ENCODE measurements at regions not wholly inside any gene's neighbourhood (a gene's known extent, or its start where the extent isn't known, plus 50 kb on each side); places are given as distances from the start of the nearest gene placed in this dataset.

DNA sequence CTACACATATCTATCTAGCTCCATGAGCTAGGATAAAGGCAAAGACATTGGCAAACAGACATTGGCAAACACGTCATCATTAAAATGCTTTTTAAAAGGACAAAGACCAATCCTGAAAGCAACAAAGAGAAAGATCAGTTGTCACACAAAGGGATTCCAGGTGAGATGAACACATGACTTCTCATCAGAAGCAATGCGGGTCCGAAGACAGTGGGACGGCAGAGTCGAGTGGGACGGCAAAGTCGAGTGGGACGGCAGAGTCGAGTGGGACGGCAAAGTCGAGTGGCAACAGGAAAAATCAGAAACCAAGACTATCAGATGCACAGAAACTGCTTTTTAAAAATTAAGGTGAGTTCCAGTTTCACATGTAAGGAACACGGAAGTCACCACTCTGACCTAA lies 609.5 kb downstream of the BRD1 start (continued):
- TF ChIP-seq, protein P1, sequence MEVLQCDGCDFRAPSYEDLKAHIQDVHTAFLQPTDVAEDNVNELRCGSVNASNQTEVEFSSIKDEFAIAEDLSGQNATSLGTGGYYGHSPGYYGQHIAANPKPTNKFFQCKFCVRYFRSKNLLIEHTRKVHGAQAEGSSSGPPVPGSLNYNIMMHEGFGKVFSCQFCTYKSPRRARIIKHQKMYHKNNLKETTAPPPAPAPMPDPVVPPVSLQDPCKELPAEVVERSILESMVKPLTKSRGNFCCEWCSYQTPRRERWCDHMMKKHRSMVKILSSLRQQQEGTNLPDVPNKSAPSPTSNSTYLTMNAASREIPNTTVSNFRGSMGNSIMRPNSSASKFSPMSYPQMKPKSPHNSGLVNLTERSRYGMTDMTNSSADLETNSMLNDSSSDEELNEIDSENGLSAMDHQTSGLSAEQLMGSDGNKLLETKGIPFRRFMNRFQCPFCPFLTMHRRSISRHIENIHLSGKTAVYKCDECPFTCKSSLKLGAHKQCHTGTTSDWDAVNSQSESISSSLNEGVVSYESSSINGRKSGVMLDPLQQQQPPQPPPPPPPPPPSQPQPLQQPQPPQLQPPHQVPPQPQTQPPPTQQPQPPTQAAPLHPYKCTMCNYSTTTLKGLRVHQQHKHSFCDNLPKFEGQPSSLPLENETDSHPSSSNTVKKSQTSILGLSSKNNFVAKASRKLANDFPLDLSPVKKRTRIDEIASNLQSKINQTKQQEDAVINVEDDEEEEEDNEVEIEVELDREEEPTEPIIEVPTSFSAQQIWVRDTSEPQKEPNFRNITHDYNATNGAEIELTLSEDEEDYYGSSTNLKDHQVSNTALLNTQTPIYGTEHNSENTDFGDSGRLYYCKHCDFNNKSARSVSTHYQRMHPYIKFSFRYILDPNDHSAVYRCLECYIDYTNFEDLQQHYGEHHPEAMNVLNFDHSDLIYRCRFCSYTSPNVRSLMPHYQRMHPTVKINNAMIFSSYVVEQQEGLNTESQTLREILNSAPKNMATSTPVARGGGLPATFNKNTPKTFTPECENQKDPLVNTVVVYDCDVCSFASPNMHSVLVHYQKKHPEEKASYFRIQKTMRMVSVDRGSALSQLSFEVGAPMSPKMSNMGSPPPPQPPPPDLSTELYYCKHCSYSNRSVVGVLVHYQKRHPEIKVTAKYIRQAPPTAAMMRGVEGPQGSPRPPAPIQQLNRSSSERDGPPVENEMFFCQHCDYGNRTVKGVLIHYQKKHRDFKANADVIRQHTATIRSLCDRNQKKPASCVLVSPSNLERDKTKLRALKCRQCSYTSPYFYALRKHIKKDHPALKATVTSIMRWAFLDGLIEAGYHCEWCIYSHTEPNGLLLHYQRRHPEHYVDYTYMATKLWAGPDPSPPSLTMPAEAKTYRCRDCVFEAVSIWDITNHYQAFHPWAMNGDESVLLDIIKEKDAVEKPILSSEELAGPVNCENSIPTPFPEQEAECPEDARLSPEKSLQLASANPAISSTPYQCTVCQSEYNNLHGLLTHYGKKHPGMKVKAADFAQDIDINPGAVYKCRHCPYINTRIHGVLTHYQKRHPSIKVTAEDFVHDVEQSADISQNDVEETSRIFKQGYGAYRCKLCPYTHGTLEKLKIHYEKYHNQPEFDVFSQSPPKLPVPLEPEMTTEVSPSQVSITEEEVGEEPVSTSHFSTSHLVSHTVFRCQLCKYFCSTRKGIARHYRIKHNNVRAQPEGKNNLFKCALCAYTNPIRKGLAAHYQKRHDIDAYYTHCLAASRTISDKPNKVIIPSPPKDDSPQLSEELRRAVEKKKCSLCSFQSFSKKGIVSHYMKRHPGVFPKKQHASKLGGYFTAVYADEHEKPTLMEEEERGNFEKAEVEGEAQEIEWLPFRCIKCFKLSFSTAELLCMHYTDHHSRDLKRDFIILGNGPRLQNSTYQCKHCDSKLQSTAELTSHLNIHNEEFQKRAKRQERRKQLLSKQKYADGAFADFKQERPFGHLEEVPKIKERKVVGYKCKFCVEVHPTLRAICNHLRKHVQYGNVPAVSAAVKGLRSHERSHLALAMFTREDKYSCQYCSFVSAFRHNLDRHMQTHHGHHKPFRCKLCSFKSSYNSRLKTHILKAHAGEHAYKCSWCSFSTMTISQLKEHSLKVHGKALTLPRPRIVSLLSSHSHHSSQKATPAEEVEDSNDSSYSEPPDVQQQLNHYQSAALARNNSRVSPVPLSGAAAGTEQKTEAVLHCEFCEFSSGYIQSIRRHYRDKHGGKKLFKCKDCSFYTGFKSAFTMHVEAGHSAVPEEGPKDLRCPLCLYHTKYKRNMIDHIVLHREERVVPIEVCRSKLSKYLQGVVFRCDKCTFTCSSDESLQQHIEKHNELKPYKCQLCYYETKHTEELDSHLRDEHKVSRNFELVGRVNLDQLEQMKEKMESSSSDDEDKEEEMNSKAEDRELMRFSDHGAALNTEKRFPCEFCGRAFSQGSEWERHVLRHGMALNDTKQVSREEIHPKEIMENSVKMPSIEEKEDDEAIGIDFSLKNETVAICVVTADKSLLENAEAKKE (CRISPR knock-in tag; IDR thresholded peaks at IDR 0.05), result no peak
- no peak for TF ChIP-seq POLR2AphosphoS5 (IDR thresholded peaks at IDR 0.05; ENCODE audit: low read depth)
- TF ChIP-seq, protein P2, sequence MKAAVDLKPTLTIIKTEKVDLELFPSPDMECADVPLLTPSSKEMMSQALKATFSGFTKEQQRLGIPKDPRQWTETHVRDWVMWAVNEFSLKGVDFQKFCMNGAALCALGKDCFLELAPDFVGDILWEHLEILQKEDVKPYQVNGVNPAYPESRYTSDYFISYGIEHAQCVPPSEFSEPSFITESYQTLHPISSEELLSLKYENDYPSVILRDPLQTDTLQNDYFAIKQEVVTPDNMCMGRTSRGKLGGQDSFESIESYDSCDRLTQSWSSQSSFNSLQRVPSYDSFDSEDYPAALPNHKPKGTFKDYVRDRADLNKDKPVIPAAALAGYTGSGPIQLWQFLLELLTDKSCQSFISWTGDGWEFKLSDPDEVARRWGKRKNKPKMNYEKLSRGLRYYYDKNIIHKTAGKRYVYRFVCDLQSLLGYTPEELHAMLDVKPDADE (IDR thresholded peaks at IDR 0.05), result no peak
- no peak for TF ChIP-seq STAT1 (IDR thresholded peaks at IDR 0.05; ENCODE audit: unreplicated experiment)
- no peak for TF ChIP-seq EZH2 (IDR thresholded peaks at IDR 0.05; ENCODE audit: low read depth, unreplicated experiment)
- no peak for TF ChIP-seq EZH2phosphoT487 (IDR thresholded peaks at IDR 0.05; ENCODE audit: unreplicated experiment)
- no peak for TF ChIP-seq ZNF331 (CRISPR knock-in tag; IDR thresholded peaks at IDR 0.05; ENCODE audit: low read depth)

DNA sequence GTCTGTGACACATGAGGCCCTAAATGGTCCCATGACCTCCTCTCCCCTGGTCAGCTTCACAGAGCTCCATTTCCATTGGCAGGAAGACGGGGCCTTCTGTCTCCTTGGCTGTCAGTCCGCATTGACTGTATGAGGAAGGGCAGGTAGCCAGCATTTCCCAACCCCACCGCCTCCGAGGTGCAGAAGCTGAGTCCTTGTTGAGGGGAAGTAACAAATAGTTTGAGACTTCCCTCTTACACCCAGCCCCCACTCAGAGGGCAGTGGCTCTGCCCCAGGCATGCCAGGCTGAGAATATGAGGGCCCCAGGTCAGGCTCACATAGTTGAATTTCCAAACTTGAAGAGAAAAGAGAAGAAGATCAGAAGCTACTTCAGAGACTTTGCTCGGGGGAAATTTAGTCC lies 611.1 kb downstream of the BRD1 start:
- Histone ChIP-seq H3F3A (replicated peaks; ENCODE audit: low read depth) (no peaks in the 10 kb centered on the region), H2AFZ (no peak overlapping the region), H3K36me3 (ENCODE audit: insufficient read depth) (peaks cover 11% of the 10 kb centered on the region; the same call in 1 of the 2 replicates), H3K4me2 (no peak overlapping the region), H3K9me2 (ENCODE audit: insufficient read depth) (no peaks in the 10 kb centered on the region), H3K4me1 (ENCODE audit: insufficient read depth) (no peaks in the 10 kb centered on the region), H4K20me1 (replicated peaks; ENCODE audit: insufficient read depth) (no peaks in the 10 kb centered on the region), H3K27ac (ENCODE audit: low read depth) (no peak overlapping the region), H3K4me3 (no peak overlapping the region), H3K27me3 (ENCODE audit: insufficient read depth) (no peaks in the 10 kb centered on the region), H3K79me2 (replicated peaks; ENCODE audit: insufficient read depth) (no peaks in the 10 kb centered on the region)
- H3K27me3 Mint-ChIP-seq (ENCODE audit: insufficient read depth, low read depth, poor library complexity), result peaks cover 5% of the 10 kb centered on the region
- no peak overlapping the region for H3K27ac Mint-ChIP-seq
- peaks cover 33% of the 10 kb centered on the region for H3K9me3 Mint-ChIP-seq
- ATAC-seq, result no peak
- H3K4me3 Mint-ChIP-seq, result no peak overlapping the region
- no peak for TF ChIP-seq NANOG (IDR thresholded peaks at IDR 0.05; ENCODE audit: borderline replicate concordance)
- TF ChIP-seq, protein P3, sequence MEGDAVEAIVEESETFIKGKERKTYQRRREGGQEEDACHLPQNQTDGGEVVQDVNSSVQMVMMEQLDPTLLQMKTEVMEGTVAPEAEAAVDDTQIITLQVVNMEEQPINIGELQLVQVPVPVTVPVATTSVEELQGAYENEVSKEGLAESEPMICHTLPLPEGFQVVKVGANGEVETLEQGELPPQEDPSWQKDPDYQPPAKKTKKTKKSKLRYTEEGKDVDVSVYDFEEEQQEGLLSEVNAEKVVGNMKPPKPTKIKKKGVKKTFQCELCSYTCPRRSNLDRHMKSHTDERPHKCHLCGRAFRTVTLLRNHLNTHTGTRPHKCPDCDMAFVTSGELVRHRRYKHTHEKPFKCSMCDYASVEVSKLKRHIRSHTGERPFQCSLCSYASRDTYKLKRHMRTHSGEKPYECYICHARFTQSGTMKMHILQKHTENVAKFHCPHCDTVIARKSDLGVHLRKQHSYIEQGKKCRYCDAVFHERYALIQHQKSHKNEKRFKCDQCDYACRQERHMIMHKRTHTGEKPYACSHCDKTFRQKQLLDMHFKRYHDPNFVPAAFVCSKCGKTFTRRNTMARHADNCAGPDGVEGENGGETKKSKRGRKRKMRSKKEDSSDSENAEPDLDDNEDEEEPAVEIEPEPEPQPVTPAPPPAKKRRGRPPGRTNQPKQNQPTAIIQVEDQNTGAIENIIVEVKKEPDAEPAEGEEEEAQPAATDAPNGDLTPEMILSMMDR (conservative IDR thresholded peaks at IDR 0.05; ENCODE audit: low read depth in 2 of 2), result no peak
- peaks cover 16% of the 10 kb centered on the region for H3K36me3 Mint-ChIP-seq (ENCODE audit: low read depth)
- no peak for DNase-seq (ENCODE audit: low spot score)
- H3K4me1 Mint-ChIP-seq, result no peaks in the 10 kb centered on the region

All from GM23338 (cell line).